ENCODE measurements at regions not wholly inside any gene's neighbourhood (a gene's known extent, or its start where the extent isn't known, plus 50 kb on each side); places are given as distances from the start of the nearest gene placed in this dataset.

- Histone ChIP-seq H3K14ac (ENCODE audit: insufficient read depth, low read length) (no peak overlapping the region), H2AFZ (ENCODE audit: low read length) (no peak overlapping the region), H3K79me2 (ENCODE audit: insufficient read depth, low read length) (no peaks in the 10 kb centered on the region), H3K4me1 (ENCODE audit: insufficient read depth, low read length) (no peaks in the 10 kb centered on the region), H2BK12ac (ENCODE audit: insufficient read length, low read depth, low read length) (no peak overlapping the region), H3K9ac (ENCODE audit: extremely low read depth, insufficient read length, low read length) (no peak overlapping the region), H4K8ac (replicated peaks; ENCODE audit: insufficient read length, low read depth, low read length) (no peak overlapping the region), H3K9me3 (ENCODE audit: control insufficient read depth, low read depth, low read length) (no peaks in the 10 kb centered on the region), H3K4me2 (ENCODE audit: insufficient read depth, insufficient read length, low read length) (no peak overlapping the region), H3K27me3 (ENCODE audit: insufficient read depth, low read length) (no peaks in the 10 kb centered on the region), H3K56ac (ENCODE audit: insufficient read length, low read depth, low read length) (no peak overlapping the region), H3K4ac (ENCODE audit: low read depth, low read length) (no peak overlapping the region), H2BK15ac (ENCODE audit: low read depth, low read length) (no peak overlapping the region), H3K23ac (ENCODE audit: insufficient read length, low read depth, low read length) (no peak overlapping the region), H2BK5ac (ENCODE audit: insufficient read length, low read length) (no peak overlapping the region), H3K27ac (ENCODE audit: insufficient read length, low read depth, low read length) (no peak overlapping the region), H4K20me1 (ENCODE audit: control insufficient read depth, insufficient read depth, insufficient read length) (no peaks in the 10 kb centered on the region), H3T11ph (ENCODE audit: low read length) (no peak overlapping the region), H3K18ac (ENCODE audit: insufficient read length, low read depth, low read length) (no peak overlapping the region), H3K79me1 (ENCODE audit: insufficient read depth, low read depth, low read length, poor library complexity, severe bottlenecking) (no peaks in the 10 kb centered on the region), H2AK5ac (ENCODE audit: insufficient read length, low read length) (no peak overlapping the region), H4K91ac (ENCODE audit: insufficient read length, low read depth, low read length) (no peak overlapping the region), H2BK20ac (ENCODE audit: low read depth, low read length, poor library complexity, severe bottlenecking) (no peak overlapping the region), H2BK120ac (ENCODE audit: low read depth, low read length, poor library complexity, severe bottlenecking) (no peak overlapping the region), H4K5ac (ENCODE audit: insufficient read length, low read depth, low read length) (no peak overlapping the region), H3K23me2 (ENCODE audit: insufficient read length, low read depth, low read length, poor library complexity, severe bottlenecking) (no peaks in the 10 kb centered on the region)
- Mint-ChIP-seq H3K36me3 (ENCODE audit: insufficient read depth in 1 of 3, low read depth in 3 of 3) (no peaks in the 10 kb centered on the region), H3K27ac (no peak overlapping the region), H3K27me3 (ENCODE audit: low read depth) (no peaks in the 10 kb centered on the region), H3K9me3 (no peaks in the 10 kb centered on the region), H3K4me1 (no peaks in the 10 kb centered on the region), H3K4me3 (no peak overlapping the region)
- WGBS (ENCODE audit: extremely low coverage, insufficient read length, low lambda C conversion rate): no CpG with 5 or more reads among the region's 2 CpGs
- no peak for TF ChIP-seq CTCF (conservative IDR thresholded peaks at IDR 0.05)
- DNase-seq: no peak
Measured at GRCh38 chr5:38670066-38670465, 113.6 kb upstream of the LIFR start.

Measured in H9 (cell line).